ENCODE measurements at regions not wholly inside any gene's neighbourhood (a gene's known extent, or its start where the extent isn't known, plus 50 kb on each side); places are given as distances from the start of the nearest gene placed in this dataset.

DNA sequence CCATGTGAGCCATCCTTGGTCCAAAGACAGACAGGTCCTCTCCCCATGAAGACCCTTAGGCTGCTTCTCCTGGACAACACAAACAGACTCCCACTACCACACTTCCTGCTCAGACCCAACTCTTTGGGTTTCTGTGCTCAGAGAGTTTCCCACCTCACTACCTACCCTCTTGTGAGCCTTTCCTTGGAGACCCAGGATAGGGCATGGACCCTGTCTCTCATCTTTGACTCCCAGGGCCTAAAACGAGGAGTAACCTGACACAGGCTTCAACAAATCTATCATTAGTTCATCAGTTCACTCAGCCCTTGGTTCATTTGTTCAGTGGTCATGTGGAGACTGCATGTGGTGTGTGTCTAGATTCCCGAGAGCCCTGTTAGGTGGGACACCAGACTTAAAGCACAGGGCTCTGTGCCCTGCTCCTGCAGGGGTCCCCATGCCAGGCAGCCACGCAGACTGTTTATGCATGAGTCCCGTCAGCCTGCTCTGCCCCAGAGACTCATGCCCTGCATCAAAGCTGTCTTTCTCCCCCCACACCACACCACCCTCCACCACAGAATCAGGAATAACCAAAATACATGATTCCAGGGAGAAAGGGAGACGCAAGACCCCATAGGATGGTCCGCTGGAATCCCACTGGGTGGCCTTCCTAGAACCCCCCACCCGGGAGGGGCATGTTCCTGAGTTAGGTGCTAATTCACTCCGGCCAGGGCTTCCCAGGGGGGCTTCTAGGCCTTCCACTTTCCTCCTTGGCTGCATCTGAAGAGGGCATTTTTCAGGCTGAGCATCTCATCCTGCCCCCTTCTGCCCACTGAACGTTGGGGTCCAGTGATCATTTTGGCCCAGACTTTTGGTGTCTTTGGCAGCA, 100.2 kb upstream of the TEX51 start:
- H3K36me3 ChIP-seq: no peaks in the 10 kb centered on the region

DNA sequence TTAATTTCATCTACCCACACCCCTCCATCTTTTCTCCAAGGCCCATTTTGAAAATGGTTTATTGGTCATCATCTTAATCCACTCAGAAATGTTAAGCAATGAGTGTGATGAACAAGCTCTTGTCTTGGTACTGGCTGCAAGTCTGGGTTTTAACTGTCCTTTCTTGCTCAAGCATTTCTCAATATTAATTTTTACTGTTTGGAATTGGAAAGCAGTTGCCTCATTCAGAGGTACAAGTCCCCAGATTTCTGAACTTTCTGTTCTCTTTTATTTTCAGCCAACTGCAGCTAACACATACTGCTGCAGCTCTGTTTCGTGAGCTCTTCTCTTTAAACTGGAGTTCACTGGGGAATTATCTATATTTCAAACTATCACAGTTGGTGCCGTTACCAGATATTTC, 99.4 kb upstream of the TEX51 start:
- WGBS (ENCODE audit: insufficient coverage, low coverage, low lambda C conversion rate, missing lambda C conversion rate): 57% methylated on average over 2 of the region's 2 CpGs

More for the DNA sequence above, 100.2 kb upstream of the TEX51 start:
- 43% methylated on average over 7 of the region's 9 CpGs for WGBS (ENCODE audit: insufficient coverage, low coverage, low lambda C conversion rate, missing lambda C conversion rate)
- H3K27me3 ChIP-seq: no peaks in the 10 kb centered on the region
- ATAC-seq: no peak
- TF ChIP-seq, protein P1, sequence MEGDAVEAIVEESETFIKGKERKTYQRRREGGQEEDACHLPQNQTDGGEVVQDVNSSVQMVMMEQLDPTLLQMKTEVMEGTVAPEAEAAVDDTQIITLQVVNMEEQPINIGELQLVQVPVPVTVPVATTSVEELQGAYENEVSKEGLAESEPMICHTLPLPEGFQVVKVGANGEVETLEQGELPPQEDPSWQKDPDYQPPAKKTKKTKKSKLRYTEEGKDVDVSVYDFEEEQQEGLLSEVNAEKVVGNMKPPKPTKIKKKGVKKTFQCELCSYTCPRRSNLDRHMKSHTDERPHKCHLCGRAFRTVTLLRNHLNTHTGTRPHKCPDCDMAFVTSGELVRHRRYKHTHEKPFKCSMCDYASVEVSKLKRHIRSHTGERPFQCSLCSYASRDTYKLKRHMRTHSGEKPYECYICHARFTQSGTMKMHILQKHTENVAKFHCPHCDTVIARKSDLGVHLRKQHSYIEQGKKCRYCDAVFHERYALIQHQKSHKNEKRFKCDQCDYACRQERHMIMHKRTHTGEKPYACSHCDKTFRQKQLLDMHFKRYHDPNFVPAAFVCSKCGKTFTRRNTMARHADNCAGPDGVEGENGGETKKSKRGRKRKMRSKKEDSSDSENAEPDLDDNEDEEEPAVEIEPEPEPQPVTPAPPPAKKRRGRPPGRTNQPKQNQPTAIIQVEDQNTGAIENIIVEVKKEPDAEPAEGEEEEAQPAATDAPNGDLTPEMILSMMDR (IDR thresholded peaks at IDR 0.05): no peak
- TF ChIP-seq POLR2A (IDR thresholded peaks at IDR 0.05): no peak
- H3K4me3 ChIP-seq: no peak overlapping the region
- no peaks in the 10 kb centered on the region for H3K4me1 ChIP-seq
- no peak overlapping the region for H3K27ac ChIP-seq
- no peak for DNase-seq
- H3K9me3 ChIP-seq: no peaks in the 10 kb centered on the region
- intact Hi-C loops (cut with DNase I): no loop called here

DNA sequence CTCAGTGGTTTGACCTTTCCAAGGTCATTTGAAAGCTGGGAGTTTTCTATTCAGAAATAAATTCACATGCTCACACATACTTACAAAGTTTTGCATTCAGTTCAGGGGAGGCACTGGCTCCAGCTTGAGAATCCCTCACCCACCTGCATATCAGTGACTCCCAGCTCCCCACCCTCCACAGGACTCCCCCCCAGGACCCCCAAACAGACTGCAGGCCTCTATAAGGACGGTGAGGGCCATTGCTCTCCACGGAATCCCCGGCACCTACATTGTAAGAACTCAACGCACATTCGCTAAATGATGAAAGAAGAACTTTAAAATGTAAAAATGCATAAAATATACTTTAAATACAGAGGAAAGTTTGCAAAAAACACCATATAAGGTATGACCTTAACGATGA, 97.2 kb upstream of the TEX51 start:
- Histone ChIP-seq H3K36me3 (no peaks in the 10 kb centered on the region), H3K27ac (no peak overlapping the region), H3K4me1 (no peaks in the 10 kb centered on the region), H3K9me3 (no peaks in the 10 kb centered on the region), H3K4me3 (no peak overlapping the region), H3K27me3 (no peaks in the 10 kb centered on the region)
- WGBS (ENCODE audit: insufficient coverage, low coverage, low lambda C conversion rate, missing lambda C conversion rate): 78% methylated on average over 6 of the region's 6 CpGs
- intact Hi-C loops (cut with DNase I): no loop called here
- DNase-seq (no peak), ATAC-seq (no peak)
- no peak for TF ChIP-seq POLR2A (IDR thresholded peaks at IDR 0.05)
- TF ChIP-seq, protein P1 (IDR thresholded peaks at IDR 0.05): no peak

More for the DNA sequence above, 99.4 kb upstream of the TEX51 start:
- Histone ChIP-seq H3K4me3 (no peak overlapping the region), H3K4me1 (no peaks in the 10 kb centered on the region), H3K27ac (no peak overlapping the region), H3K27me3 (no peaks in the 10 kb centered on the region), H3K36me3 (no peaks in the 10 kb centered on the region), H3K9me3 (no peaks in the 10 kb centered on the region)
- TF ChIP-seq, protein P1 (IDR thresholded peaks at IDR 0.05): no peak
- TF ChIP-seq POLR2A (IDR thresholded peaks at IDR 0.05): no peak
- no peak for ATAC-seq
- no peak for DNase-seq
- intact Hi-C loops (cut with DNase I): no loop called here

DNA sequence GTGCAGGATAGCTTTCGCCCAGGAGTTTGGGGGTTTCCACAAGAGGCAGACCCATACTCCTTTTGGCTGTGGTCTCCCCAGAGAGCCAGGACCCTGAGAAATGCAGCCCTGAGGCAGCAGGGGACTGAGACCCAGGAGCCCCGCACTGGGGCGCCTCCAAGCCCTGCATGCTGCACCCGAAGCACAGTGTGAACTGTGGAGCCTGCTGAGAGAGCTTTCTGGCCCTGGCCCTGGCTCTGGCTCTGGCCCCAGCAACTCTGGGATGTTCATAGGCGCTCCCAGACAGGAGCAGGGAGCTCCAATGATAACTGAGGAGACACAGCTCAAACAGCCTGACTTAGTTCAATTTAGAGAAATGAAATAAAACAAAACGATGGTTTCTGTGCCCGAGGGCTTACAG, 96.4 kb upstream of the TEX51 start:
- Histone ChIP-seq H3K4me3 (no peak overlapping the region), H3K4me1 (no peaks in the 10 kb centered on the region), H3K27ac (no peak overlapping the region), H3K36me3 (no peaks in the 10 kb centered on the region), H3K9me3 (no peaks in the 10 kb centered on the region), H3K27me3 (no peaks in the 10 kb centered on the region)
- TF ChIP-seq, protein P1 (IDR thresholded peaks at IDR 0.05): no peak
- no peak for TF ChIP-seq POLR2A (IDR thresholded peaks at IDR 0.05)
- no peak for ATAC-seq
- 65% methylated on average over 2 of the region's 7 CpGs for WGBS (ENCODE audit: insufficient coverage, low coverage, low lambda C conversion rate, missing lambda C conversion rate)
- intact Hi-C loops (cut with DNase I): no loop called here
- DNase-seq: no peak

Data from right lobe of liver (tissue), 6 donors.